CD4-positive, alpha-beta T cell treated with Interleukin-15 for 1 hour (primary cell): ENCODE measurements at regions not wholly inside any gene's neighbourhood (a gene's known extent, or its start where the extent isn't known, plus 50 kb on each side); places are given as distances from the start of the nearest gene placed in this dataset.

ENCODE experiments used
- DNase-seq: peaks from one replicate; pipeline ENCODE4 v3.0.0-alpha.2; 2020

GRCh38 chr10:44859546-44860285 is 51.4 kb upstream of the TMEM72 start:
- DNase-seq: no peak

GRCh38 chr10:44860811-44861736 is 50.1 kb upstream of the TMEM72 start:
- DNase-seq: no peak
